Left renal cortex interstitium (tissue), 4 donors: ENCODE measurements at regions not wholly inside any gene's neighbourhood (a gene's known extent, or its start where the extent isn't known, plus 50 kb on each side); places are given as distances from the start of the nearest gene placed in this dataset.

Experiments
- DNase-seq, 4 donors: peaks; one replicate each; pipeline ENCODE4 v3.0.0-alpha.2; 2013; ENCODE audit warnings: low read depth in 4 of 4, low spot score in 2 of 4, missing footprints in 1 of 4

DNA sequence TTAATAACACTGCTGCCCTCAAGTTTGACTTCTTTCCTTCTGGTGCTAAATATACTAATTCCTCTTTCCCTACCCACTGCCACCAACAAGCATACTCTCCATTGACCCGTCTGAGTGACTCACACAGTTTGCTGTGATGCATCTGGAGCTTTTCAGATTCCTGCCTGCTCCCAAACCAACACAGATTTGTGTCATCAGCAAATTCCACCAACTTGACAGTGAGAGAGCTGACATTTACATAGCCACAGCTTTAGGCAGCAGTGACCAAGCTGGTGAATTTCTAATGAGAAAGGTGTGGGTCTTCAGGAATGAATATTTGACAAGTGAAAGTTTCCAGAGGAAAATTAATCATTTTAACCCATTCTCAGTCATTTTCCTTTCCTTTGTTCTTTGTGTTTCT lies 96.5 kb upstream of the PRICKLE2 start:
- no peak for DNase-seq

DNA sequence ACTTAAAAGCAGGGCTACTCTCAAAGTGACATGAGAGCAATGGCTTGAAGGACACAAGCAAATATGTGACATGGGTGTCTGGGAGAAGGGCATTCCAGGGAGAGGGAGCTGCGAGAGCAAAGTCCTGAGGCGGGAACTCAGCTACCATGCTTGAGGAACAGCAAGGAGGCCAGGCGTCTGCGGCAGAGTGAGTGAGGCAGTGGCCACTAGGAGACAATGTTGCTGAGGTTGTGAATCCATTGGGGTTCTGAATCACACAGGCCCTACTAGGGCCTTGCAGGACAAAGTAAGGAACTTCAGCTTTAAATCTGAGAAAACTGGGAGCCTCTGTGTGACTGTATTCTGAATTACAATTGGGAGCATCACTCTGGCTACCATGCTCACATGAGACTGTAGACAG lies 94.1 kb upstream of the PRICKLE2 start:
- DNase-seq = no peak

- DNase-seq = no peak
These were observed 93.5 kb upstream of the PRICKLE2 start for GRCh38 chr3:64318668-64319271.

- DNase-seq = no peak
These were observed 92.7 kb upstream of the PRICKLE2 start for GRCh38 chr3:64318001-64318400.

DNA sequence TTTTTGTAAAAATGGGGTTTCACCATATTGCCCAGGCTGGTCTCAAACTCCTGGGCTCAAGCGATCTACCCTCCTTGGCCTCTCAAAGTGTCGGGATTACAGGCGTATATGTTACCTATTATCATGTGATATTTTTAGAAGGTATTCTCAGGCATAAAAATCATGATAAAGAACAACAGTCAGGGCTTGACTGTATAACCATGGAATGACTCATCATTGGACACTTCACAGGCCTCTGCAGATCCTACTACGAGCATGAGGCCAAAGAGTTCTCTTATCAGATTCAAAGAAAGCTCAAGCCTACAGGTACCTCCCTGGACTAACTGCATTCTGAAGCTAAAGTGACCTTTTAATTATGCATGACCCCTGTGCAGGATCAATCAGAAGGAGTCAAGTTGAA lies 91.7 kb upstream of the PRICKLE2 start:
- no peak for DNase-seq

DNA sequence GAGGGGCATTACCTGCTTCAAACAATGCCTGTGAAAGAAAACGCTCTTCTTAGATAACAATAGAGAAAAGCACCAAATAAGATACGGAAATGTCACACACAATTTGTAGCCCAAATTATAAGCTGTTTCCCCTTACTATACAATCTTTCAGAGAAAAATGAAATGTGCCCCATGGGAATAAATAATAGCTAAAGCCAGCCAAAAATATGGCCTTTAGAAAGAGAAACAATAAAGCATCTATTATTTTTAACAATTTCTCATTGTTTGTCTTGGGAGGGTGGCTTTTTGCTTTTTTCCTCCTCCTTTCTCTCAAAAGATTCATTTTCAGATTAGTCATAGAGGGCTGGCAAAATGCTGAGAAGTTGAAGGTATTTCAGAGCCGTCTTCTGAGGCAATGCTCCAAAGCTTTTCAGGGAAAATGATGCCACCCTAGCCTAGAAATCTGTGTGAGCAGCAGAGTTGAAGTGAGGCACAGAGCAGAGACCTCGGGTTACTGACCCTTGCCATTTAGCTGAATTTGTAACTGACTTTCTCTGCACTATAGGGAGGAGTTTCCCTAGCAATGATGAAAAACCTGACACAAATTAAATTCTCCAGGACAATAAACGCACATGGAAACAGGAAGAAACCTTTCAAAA lies 86.3 kb upstream of the PRICKLE2 start:
- DNase-seq = no peak

DNA sequence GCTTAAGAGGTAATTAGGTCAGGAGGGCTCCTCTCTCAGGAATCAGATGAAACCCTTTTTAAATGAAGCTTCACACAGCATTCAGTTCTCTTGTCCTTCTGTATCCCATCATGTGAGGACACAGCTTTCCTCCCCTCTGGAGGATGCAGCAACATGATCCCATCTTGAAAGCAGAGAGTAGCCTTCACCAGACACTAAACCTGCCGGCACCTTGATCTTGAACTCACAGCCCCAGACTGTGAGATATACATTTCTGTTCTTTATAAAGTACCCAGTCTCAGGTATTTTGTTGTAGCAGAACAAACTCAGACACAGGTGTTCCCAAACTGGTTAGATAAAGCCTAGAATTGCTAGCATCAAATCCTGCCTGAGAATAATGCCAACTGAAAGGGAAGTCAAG lies 83.7 kb upstream of the PRICKLE2 start:
- DNase-seq = no peak

DNA sequence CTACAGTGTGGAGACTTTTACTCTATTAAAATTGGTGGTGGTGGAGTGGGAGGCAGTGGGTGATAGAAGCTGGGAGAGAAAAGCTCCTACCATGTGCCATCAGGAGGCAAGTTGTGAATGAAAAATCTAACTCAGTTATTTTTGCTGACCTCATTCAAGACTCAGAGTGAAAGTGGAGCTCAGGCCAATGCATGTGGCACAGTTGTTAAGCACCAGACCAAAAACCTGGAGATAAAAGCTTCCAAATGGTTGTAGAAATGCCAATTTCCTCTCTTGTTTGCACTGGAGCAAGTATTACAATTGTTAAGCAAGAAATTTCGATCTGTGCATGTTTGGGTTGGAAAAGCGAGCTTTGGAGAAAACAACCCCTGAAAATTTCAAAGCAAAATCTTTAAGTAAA lies 81.5 kb upstream of the PRICKLE2 start:
- DNase-seq = no peak

GRCh38 chr3:64305731-64306130 lies 80.5 kb upstream of the PRICKLE2 start:
- DNase-seq = no peak

DNA sequence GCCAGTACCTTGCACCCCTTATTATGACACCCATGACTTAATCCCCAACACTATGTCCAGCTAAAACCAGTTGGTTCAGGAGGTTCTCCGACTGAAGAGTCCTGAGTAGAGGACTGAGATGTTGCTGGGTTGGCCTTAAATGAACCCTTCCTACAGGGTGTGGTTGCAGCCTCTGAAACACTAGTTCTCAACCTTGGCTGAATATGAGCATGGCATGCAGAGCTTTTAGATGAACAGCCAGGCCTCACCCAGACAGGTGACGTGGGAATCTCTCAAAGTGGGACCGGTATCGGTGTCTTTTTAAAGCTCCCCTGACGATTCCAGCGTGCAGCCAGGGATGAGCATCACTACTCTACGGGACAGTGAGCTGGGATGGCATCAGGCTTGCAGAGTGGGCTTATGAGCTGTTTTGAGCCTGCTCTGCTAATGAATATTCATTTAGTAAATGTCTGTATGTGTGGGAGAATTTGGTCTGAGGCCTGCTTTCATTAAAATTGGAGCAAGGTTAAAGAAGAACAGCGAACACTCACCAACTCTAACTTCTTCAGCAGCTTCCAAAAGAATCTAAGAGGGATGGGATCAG lies 79.7 kb upstream of the PRICKLE2 start:
- no peak for DNase-seq

DNA sequence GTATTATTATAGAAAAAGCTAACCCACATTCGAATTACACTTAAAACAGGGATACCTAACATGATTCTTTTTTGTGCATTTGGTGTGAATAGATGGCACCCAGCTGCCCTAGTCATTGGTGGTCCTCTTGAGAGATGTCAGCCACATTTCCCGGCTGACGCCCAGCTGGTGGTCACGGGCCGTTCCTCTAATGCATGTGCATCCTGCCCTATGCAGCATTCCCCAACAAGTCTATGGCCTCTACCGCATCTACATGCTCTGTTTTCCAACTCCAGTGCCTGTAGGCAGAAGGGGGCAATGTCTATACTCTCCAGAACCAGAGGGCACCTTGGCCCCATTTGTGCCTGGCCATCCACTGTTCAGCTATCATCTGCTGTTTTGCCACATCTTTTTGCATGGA lies 78.6 kb upstream of the PRICKLE2 start:
- no peak for DNase-seq

GRCh38 chr3:64303401-64303800 lies 78.1 kb upstream of the PRICKLE2 start:
- DNase-seq = no peak

GRCh38 chr3:64301476-64301875 lies 76.2 kb upstream of the PRICKLE2 start:
- DNase-seq = no peak

DNA sequence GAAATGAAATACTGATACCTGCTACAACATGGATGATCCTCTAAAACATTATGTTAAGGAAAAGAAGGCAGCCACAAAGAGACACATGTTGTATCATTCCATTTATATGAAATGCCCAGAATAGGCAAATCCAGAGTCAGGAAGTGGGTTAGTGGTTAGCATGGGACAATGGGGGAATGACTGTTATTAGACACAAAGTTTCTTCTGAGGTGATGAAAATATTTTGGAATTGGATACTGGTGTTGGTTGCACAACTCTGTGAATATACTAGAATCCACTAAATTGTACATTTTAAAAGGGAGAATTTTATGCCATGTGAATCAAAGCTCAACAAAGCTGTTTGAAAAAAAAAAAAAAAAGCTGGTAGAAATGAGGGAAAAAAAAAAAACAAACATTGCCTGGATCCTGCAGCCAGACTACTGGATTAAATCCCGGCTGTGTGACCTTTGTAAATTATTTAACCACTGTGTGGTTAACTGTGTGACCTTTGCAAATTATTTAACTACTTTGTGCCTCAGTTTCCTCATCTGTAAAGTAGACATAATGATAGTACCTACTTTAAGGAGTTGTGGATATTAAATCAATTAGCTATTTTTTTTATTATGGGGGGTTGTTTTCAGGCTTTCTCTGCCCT lies 75.6 kb upstream of the PRICKLE2 start:
- DNase-seq = no peak

GRCh38 chr3:64299206-64299605 lies 73.9 kb upstream of the PRICKLE2 start:
- no peak for DNase-seq

- DNase-seq = no peak
These were observed 72.3 kb upstream of the PRICKLE2 start for GRCh38 chr3:64297563-64297962.

GRCh38 chr3:64295594-64295993 lies 70.3 kb upstream of the PRICKLE2 start:
- no peak for DNase-seq

- DNase-seq = no peak
These were observed 69.5 kb upstream of the PRICKLE2 start for GRCh38 chr3:64294771-64295170.

- DNase-seq = no peak
These were observed 67.9 kb upstream of the PRICKLE2 start for GRCh38 chr3:64293121-64293520.

DNA sequence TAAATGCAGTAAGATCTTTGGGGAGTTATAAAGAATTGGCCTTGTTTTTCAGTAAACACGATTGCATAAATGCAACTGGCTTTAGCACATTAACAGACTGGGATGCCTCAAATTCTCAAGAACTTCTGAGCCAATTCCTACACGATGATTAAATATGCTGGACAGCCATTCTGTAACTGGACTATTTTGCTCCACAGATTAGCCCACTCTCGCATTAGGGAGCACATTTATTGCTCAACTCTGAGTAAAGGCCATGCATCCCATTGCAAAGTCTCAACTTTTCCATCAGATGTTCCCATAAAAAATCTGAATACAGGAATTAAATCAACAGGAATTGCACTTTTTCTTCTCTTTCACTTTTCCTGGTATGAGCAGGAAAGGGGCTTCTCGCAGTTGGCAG lies 66.7 kb upstream of the PRICKLE2 start:
- no peak for DNase-seq

- no peak for DNase-seq
These were observed 66.1 kb upstream of the PRICKLE2 start for GRCh38 chr3:64291345-64291744.

DNA sequence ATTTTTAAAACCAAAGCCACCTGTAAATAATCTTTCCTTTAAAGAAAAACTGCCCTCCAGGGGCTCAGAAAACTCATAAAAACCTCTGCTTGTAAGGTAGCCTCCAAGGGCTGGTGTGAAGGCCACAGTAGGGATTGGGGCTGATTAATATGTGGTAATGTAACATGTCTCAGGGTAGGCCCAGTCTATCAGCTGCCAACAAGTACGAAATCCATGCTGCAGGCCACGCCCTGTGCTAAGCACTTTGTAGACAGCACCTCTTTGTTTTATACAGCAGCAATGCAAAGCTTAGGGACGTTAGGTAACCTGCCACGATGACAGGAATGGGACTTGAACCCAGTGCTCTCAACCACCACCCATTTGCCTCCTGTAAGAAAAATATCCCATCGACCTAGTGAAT lies 65.6 kb upstream of the PRICKLE2 start:
- no peak for DNase-seq
